PC-3 (cell line): ENCODE measurements at regions not wholly inside any gene's neighbourhood (a gene's known extent, or its start where the extent isn't known, plus 50 kb on each side); places are given as distances from the start of the nearest gene placed in this dataset.

Experiments used
- ATAC-seq: fragments of 200-7000 bp; cut with Tn5 transposase; 2 replicates; pipeline ENCODE4 v1.9.1; 2020; ENCODE audit warnings: mild to moderate bottlenecking, moderate library complexity
- BruUV-seq: library from RNA; stranded (reverse); fragments of 400-500 nt; replicated peaks from 2 replicates; lab custom pipeline; 2021; lab: Mats Ljungman, UMichigan
- CTCF ChIA-PET: fragments of 300-600 bp; sonication (Branson Sonifier 250); formaldehyde crosslinking; loops from one replicate; lab custom pipeline; 2022; ENCODE audit warnings: antibody characterized with exemption; lab: Charles Lee
- POLR2A ChIA-PET: fragments of 300-600 bp; sonication (Branson Sonifier 250); formaldehyde crosslinking; loops from one replicate; lab custom pipeline; 2022; ENCODE audit warnings: antibody characterized with exemption; ENCODE audit not compliant: unreplicated experiment; lab: Charles Lee
- DNase-seq: peaks from one replicate; pipeline ENCODE4 v3.0.0-alpha.2; 2015
- H2AFZ ChIP-seq: fragments of 300-600 bp; sonication (generic); 2 replicates; pipeline ENCODE4 v1.6.0; 2016; ENCODE audit warnings: antibody characterized with exemption, low read length
- H3F3A ChIP-seq: fragments of 300-600 bp; sonication (generic); one replicate; pipeline ENCODE4 v1.6.0; 2017; ENCODE audit warnings: antibody characterized with exemption, low read length, control low read depth, mild to moderate bottlenecking; ENCODE audit not compliant: unreplicated experiment
- H3K27ac ChIP-seq: fragments of 300-600 bp; sonication (generic); 2 replicates; pipeline ENCODE4 v1.5.1; 2016; ENCODE audit warnings: mild to moderate bottlenecking, low read length
- H3K27me3 ChIP-seq: fragments of 300-600 bp; sonication (generic); 2 replicates; pipeline ENCODE4 v1.6.1; 2016; ENCODE audit warnings: low read length, mixed read lengths
- H3K36me3 ChIP-seq: fragments of 300-600 bp; sonication (generic); 2 replicates; pipeline ENCODE4 v1.6.1; 2016; ENCODE audit warnings: low read depth, mixed run types, low read length, mixed read lengths
- H3K4me1 ChIP-seq: fragments of 300-600 bp; sonication (generic); 2 replicates; pipeline ENCODE4 v1.5.1; 2016; ENCODE audit warnings: low read length; ENCODE audit not compliant: insufficient read depth
- H3K4me2 ChIP-seq: fragments of 300-600 bp; sonication (generic); 2 replicates; pipeline ENCODE4 v1.6.0; 2016; ENCODE audit warnings: low read length
- H3K4me3 ChIP-seq: fragments of 300-600 bp; sonication (generic); 2 replicates; pipeline ENCODE4 v1.5.1; 2016; ENCODE audit warnings: mild to moderate bottlenecking, low read length, mixed read lengths
- H3K79me2 ChIP-seq: fragments of 300-600 bp; sonication (generic); 2 replicates; pipeline ENCODE4 v1.6.1; 2017; ENCODE audit warnings: low read length, mixed read lengths
- H3K9ac ChIP-seq: fragments of 300-600 bp; sonication (generic); 2 replicates; pipeline ENCODE4 v1.6.0; 2016; ENCODE audit warnings: mild to moderate bottlenecking, low read length
- H3K9me2 ChIP-seq: fragments of 300-600 bp; sonication (generic); replicated peaks from 2 replicates; pipeline ENCODE4 v1.6.1; 2016; ENCODE audit warnings: mixed run types, low read length, mixed read lengths
- H3K9me3 ChIP-seq: fragments of 300-600 bp; sonication (generic); 2 replicates; pipeline ENCODE4 v1.6.1; 2016; ENCODE audit warnings: low read length, mixed read lengths
- H4K20me1 ChIP-seq: fragments of 300-600 bp; sonication (generic); 2 replicates; pipeline ENCODE4 v1.6.1; 2016; ENCODE audit warnings: low read length, mixed read lengths
- EZH2 ChIP-seq: fragments of 300-600 bp; sonication (generic); IDR thresholded peaks from one replicate; pipeline ENCODE4 v1.6.1; 2017; ENCODE audit warnings: antibody characterized with exemption, mild to moderate bottlenecking, low read length; ENCODE audit not compliant: unreplicated experiment
- EZH2phosphoT487 ChIP-seq: fragments of 300-600 bp; sonication (generic); IDR thresholded peaks from 2 replicates; pipeline ENCODE4 v1.6.1; 2018; ENCODE audit warnings: mild to moderate bottlenecking, antibody characterized with exemption, low read length, borderline replicate concordance
- intact Hi-C: fragments of 100-400 bp; cut with micrococcal nuclease; formaldehyde crosslinking; loops from 2 replicates; pipeline ENCODE4 v1.9.0; 2023
- TF ChIP-seq, protein P1 (sequence below): fragments of 300-600 bp; sonication (generic); conservative IDR thresholded peaks from 2 replicates; pipeline ENCODE4 v1.5.1; 2017; ENCODE audit warnings: antibody characterized with exemption, low read depth, mild to moderate bottlenecking, low read length

DNA sequence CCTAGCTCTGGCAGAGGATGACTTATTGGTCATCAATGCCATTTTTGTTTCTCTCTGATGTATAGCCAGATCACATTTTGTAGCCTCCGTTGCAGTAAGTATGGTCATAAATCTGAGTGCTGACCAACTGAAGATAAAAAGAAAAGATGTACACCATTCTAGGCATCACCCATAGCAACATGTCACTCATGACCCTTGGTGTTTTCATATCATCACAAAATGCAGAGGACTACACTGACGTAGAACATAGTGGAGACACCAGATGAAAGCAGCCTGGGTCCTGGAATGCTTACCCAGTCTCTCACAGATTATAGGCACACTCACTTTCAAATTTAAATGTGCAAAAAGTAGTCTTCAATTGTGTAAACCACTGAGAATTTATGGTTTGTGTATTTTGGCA lies 172.8 kb downstream of the PDHA2 start:
- ChIA-PET CTCF (no interaction called here), POLR2A (no interaction called here)
- no peaks in the 10 kb centered on the region for H3K27me3 ChIP-seq
- no peaks in the 10 kb centered on the region for H3K4me1 ChIP-seq
- BruUV-seq, result no TSS peak
- no peak for ATAC-seq
- no peak overlapping the region for H3K4me3 ChIP-seq
- TF ChIP-seq, protein P1, sequence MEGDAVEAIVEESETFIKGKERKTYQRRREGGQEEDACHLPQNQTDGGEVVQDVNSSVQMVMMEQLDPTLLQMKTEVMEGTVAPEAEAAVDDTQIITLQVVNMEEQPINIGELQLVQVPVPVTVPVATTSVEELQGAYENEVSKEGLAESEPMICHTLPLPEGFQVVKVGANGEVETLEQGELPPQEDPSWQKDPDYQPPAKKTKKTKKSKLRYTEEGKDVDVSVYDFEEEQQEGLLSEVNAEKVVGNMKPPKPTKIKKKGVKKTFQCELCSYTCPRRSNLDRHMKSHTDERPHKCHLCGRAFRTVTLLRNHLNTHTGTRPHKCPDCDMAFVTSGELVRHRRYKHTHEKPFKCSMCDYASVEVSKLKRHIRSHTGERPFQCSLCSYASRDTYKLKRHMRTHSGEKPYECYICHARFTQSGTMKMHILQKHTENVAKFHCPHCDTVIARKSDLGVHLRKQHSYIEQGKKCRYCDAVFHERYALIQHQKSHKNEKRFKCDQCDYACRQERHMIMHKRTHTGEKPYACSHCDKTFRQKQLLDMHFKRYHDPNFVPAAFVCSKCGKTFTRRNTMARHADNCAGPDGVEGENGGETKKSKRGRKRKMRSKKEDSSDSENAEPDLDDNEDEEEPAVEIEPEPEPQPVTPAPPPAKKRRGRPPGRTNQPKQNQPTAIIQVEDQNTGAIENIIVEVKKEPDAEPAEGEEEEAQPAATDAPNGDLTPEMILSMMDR, result no peak
- TF ChIP-seq EZH2phosphoT487, result no peak
- no peak for TF ChIP-seq EZH2
- intact Hi-C loops, result no loop called here
- no peaks in the 10 kb centered on the region for H4K20me1 ChIP-seq
- no peak for DNase-seq
- no peak overlapping the region for H3K27ac ChIP-seq
- H3F3A ChIP-seq, result no peaks in the 10 kb centered on the region
- H3K79me2 ChIP-seq, result no peaks in the 10 kb centered on the region
- no peaks in the 10 kb centered on the region for H3K9me2 ChIP-seq
- no peaks in the 10 kb centered on the region for H3K9me3 ChIP-seq
- H3K4me2 ChIP-seq, result no peak overlapping the region
- no peak overlapping the region for H2AFZ ChIP-seq
- no peaks in the 10 kb centered on the region for H3K36me3 ChIP-seq
- H3K9ac ChIP-seq, result no peak overlapping the region

DNA sequence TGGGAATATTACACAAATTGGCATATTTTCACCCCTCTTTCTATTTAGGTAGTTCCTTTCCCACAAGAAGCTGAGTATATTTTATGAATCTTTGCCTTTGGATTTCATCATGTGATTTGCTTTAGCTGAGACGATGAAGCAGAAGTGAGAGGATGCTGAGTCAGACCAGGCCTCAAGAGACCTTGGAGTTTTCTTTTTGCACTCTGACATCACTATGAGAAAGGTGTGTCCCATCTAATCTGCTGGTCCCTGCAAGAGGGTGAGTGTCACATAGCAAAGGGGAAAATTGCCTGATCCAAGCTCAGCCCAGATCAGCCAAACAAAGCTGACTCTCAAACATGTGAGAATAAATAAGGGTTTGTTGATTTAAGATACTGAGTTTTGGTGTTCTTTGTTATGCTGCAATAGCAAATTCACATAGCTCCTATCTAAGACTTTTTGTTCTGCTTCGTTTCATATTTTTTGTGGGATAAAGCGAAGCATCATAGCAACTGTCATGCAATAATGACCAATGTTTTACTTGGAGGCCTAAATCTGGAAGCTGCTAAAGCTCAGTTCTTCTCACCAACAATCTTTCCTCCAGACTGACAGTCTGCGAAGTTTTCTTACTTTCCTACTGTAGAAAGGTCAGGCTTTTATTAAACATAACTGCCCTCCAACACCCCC lies 176.9 kb downstream of the PDHA2 start:
- no peak for ATAC-seq
- Histone ChIP-seq H3K4me1 (no peaks in the 10 kb centered on the region), H3F3A (no peaks in the 10 kb centered on the region), H3K9ac (no peak overlapping the region), H3K27me3 (no peaks in the 10 kb centered on the region), H3K9me3 (no peaks in the 10 kb centered on the region), H3K4me3 (no peak overlapping the region), H3K4me2 (no peak overlapping the region), H3K27ac (no peak overlapping the region), H4K20me1 (no peaks in the 10 kb centered on the region), H3K9me2 (no peaks in the 10 kb centered on the region), H3K79me2 (no peaks in the 10 kb centered on the region), H3K36me3 (no peaks in the 10 kb centered on the region), H2AFZ (no peak overlapping the region)
- DNase-seq, result peak; percentile 29
- intact Hi-C loops, result no loop called here
- ChIA-PET POLR2A (interaction anchor here (0.5 kb wide), 1 partner anchor 301 kb away, joined by 5 read pairs; no protein-coding TSS in a partner anchor), CTCF (no interaction called here)
- TF ChIP-seq, protein P1, result no peak
- TF ChIP-seq EZH2, result no peak
- no peak for TF ChIP-seq EZH2phosphoT487
- no TSS peak for BruUV-seq

DNA sequence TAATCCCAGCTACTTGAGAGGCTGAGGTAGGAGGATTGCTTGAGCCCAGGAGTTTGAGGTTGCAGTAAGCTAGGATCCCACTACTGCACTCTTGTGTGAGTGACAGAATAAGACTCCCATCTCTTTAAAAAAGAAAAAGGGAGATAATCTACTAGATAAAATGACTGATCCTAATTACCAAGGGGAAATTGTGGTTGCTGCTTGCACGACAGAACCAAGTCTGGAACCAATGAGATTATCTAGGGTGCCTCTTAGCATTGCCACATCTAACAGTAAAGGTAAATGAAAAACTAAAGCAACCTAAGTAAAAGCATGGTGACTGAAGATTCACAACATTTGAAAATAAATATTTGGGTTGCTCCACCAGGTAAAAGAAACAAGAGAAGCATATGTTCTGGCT lies 185.1 kb downstream of the PDHA2 start:
- Histone ChIP-seq H3K4me2 (no peak overlapping the region), H2AFZ (no peak overlapping the region), H3K4me3 (no peak overlapping the region), H3K9ac (no peak overlapping the region), H3K27ac (no peak overlapping the region), H3K9me2 (no peaks in the 10 kb centered on the region), H4K20me1 (no peaks in the 10 kb centered on the region), H3K27me3 (no peaks in the 10 kb centered on the region), H3K9me3 (no peaks in the 10 kb centered on the region), H3K79me2 (no peaks in the 10 kb centered on the region), H3K36me3 (no peaks in the 10 kb centered on the region), H3K4me1 (no peaks in the 10 kb centered on the region), H3F3A (no peaks in the 10 kb centered on the region)
- ATAC-seq (no peak), DNase-seq (no peak)
- TF ChIP-seq, protein P1, result no peak
- TF ChIP-seq EZH2 (no peak), EZH2phosphoT487 (no peak)
- ChIA-PET CTCF (no interaction called here), POLR2A (no interaction called here)
- no TSS peak for BruUV-seq
- intact Hi-C loops, result no loop called here
